Tibial nerve (tissue), 4 donors: ENCODE measurements at regions not wholly inside any gene's neighbourhood (a gene's known extent, or its start where the extent isn't known, plus 50 kb on each side); places are given as distances from the start of the nearest gene placed in this dataset. TPM values are rescaled to one million over a fixed set of nuclear protein-coding genes. Genes with fewer than 3 reads are reported as not detected.
A peak's percentile ranks its signal among the peaks of the same experiment; 100 is the strongest.

Experiments
- DNase-seq, 2 donors: peaks; one replicate each; pipeline ENCODE4 v3.0.0-alpha.2; 2019; ENCODE audit warnings: low spot score in 2 of 2
- H3K27ac ChIP-seq, 4 donors: fragments of 200-600 bp; sonication (generic) in 3 of 4; one replicate each; pipeline ENCODE4 v1.5.1; 2017 to 2019; ENCODE audit warnings: mild to moderate bottlenecking in 1 of 4
- H3K27me3 ChIP-seq, 2 donors: fragments of 200-600 bp; sonication (generic) in 1 of 2; one replicate each; pipeline versions ENCODE4 v1.5.1 to v1.6.0; 2017 to 2019
- H3K36me3 ChIP-seq, 3 donors: fragments of 200-600 bp; sonication (generic); one replicate each; pipeline ENCODE4 v1.5.1; 2018 to 2019
- H3K4me1 ChIP-seq, 4 donors: fragments of 200-600 bp; sonication (generic) in 3 of 4; one replicate each; pipeline ENCODE4 v1.5.1; 2017 to 2019
- H3K4me3 ChIP-seq, 4 donors: fragments of 200-600 bp; sonication (generic) in 3 of 4; one replicate each; pipeline ENCODE4 v1.5.1; 2017 to 2019; ENCODE audit warnings: mild to moderate bottlenecking in 1 of 4, moderate library complexity in 1 of 4
- H3K9me3 ChIP-seq, 4 donors: fragments of 200-600 bp; sonication (generic) in 3 of 4; one replicate each; pipeline ENCODE4 v1.5.1; 2017 to 2019
- EP300 ChIP-seq, 2 donors: sonication (generic); formaldehyde crosslinking; IDR thresholded peaks; one replicate each; pipeline ENCODE4 v1.6.1; 2017; ENCODE audit warnings: antibody characterized with exemption in 2 of 2, mild to moderate bottlenecking in 1 of 2
- POLR2A ChIP-seq, 2 donors: fragments of 450-650 bp; IDR thresholded peaks; one replicate each; pipeline ENCODE4 v1.6.1; 2017; ENCODE audit warnings: antibody characterized with exemption in 2 of 2, mild to moderate bottlenecking in 2 of 2, moderate library complexity in 2 of 2
- WGBS, 2 donors: methylation state at CpG; one replicate each; pipeline ENCODE4 v1.1.5; 2018; 5-methylcytosine and 5-hydroxymethylcytosine counted together
- small RNA-seq: library from RNA; depleted of rRNA; stranded (forward); fragments of <200 nt; gene quantifications from one replicate; pipeline ENCODE3, GENCODE V24; 2016
- TF ChIP-seq, protein P1 (sequence below), 5 experiments: fragments of 200-600 bp in 3 of 5; fragments of 450-650 bp in 2 of 5; sonication (generic) in 3 of 5; IDR thresholded peaks; one replicate each; pipeline ENCODE4 v1.5.1; 2016 to 2019; ENCODE audit warnings: antibody characterized with exemption in 5 of 5, mild to moderate bottlenecking in 3 of 5, moderate library complexity in 2 of 5

DNA sequence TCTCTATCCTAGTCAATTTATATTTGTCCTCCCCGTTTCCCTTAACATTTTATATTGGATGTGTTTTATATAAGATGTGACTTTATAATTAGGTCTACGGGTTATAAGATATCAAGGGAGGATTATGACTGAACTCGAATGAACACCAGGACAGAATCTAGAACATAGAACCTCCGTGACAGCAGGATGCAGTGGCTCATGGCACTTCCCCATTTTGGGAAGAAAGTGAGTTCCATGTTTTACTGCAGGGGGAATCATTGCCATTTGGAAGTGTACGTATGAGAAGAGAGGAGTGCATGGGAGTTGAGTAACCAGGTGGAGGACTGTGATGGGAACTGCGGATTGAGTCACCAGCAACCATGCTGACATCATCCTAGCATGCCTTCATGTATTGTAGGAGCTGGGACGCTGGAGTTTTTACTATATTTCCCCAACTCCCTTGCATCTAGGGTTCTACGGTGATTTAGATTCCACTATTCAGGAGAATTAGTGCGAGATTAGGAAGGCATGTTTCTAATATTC is 56.1 kb upstream of the FOXC1 start:
- Histone ChIP-seq H3K4me3 (no peak overlapping the region), H3K36me3 (peaks cover 0 to 4% (median 0%) of the 10 kb centered on the region in 3 donors), H3K9me3 (no peaks in the 10 kb centered on the region), H3K4me1 (peaks cover 0 to 9% (median 0%) of the 10 kb centered on the region in 4 donors), H3K27me3 (no peaks in the 10 kb centered on the region), H3K27ac (no peak overlapping the region)
- WGBS, 2 donors, result 90 to 93% methylated on average over 9 of the region's 9 CpGs
- TF ChIP-seq, protein P1, sequence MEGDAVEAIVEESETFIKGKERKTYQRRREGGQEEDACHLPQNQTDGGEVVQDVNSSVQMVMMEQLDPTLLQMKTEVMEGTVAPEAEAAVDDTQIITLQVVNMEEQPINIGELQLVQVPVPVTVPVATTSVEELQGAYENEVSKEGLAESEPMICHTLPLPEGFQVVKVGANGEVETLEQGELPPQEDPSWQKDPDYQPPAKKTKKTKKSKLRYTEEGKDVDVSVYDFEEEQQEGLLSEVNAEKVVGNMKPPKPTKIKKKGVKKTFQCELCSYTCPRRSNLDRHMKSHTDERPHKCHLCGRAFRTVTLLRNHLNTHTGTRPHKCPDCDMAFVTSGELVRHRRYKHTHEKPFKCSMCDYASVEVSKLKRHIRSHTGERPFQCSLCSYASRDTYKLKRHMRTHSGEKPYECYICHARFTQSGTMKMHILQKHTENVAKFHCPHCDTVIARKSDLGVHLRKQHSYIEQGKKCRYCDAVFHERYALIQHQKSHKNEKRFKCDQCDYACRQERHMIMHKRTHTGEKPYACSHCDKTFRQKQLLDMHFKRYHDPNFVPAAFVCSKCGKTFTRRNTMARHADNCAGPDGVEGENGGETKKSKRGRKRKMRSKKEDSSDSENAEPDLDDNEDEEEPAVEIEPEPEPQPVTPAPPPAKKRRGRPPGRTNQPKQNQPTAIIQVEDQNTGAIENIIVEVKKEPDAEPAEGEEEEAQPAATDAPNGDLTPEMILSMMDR (IDR thresholded peaks at IDR 0.05), result no peak
- no peak for DNase-seq

DNA sequence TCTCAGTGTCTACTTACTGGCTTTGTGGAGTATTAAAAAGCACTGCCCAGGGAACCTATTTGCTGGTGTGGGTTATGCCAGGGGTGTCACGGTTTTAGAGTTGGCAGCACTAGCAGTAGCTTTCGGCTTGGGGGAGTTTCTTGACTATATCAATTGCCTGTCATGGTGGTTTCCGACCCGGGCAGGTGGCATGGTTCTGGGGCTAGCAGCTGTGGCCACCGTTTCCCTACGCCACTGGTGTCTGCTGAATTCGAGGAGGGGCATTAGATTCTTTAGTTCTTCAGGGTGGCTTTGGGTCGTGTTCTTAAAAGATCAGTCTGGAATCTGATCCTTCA is 55.6 kb upstream of the FOXC1 start:
- 69 to 84% methylated on average over 8 of the region's 8 CpGs for WGBS, 2 donors
- H3K4me3 ChIP-seq, result peak overlapping the region; percentile 44 to 66 (median 51)
- peaks cover 0 to 9% (median 0%) of the 10 kb centered on the region in 4 donors for H3K4me1 ChIP-seq
- H3K36me3 ChIP-seq, result no peaks in the 10 kb centered on the region
- TF ChIP-seq, protein P1 (IDR thresholded peaks at IDR 0.05), result no peak
- TF ChIP-seq EP300 (IDR thresholded peaks at IDR 0.05) (no peak), POLR2A (IDR thresholded peaks at IDR 0.05) (no peak)
- H3K27ac ChIP-seq, result peak overlapping the region in 2 of 4 donors; percentile 71 to 83
- no peak for DNase-seq
- H3K9me3 ChIP-seq, result no peaks in the 10 kb centered on the region
- no peaks in the 10 kb centered on the region for H3K27me3 ChIP-seq

DNA sequence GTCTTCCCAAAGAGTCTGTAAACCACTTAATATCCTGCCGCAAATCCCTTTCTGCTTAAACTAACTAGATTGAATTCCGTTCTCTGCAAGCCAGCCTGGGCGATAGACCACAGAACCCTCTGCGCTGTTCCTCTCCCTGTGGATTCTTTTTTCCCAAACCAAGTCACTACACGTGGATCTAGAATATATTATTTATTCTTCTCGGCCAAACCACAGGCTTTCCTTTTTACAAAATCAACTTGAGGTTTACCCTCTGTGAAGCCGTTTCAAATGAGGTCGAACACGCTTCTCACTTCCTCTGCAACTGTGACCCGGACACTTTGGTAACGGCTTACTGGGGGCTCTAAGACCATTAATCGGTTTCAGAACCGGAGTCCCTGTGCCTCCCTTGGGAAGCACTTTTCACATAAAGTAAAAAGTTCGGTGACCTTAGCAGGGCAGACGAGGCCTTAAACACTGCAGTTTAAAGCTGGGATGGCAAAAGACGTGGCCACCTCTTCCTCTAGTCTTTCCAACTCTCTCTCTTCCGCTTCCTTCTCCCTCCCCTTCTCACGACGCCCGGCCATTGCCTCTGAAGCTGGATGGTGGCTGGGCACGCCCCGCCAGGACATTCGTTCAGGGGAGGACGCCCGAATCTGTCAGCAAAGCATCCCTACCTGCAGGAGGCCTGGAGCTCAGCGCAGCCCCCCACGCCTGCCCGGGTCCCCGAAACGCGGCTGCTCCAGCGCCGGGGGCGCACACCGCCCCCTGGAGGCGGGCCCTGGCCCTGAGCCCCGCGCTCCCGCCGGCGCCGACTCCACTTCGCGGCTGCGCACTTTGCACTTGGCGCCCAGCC is 55.0 kb upstream of the FOXC1 start:
- no peaks in the 10 kb centered on the region for H3K36me3 ChIP-seq
- no peaks in the 10 kb centered on the region for H3K9me3 ChIP-seq
- H3K27ac ChIP-seq, result peak overlapping the region; percentile 23 to 83 (median 67)
- WGBS, 2 donors, result 16 to 26% methylated on average over 30 to 46 of the region's 46 CpGs
- no peaks in the 10 kb centered on the region for H3K27me3 ChIP-seq
- H3K4me1 ChIP-seq, result peaks cover 0 to 9% (median 0%) of the 10 kb centered on the region in 4 donors
- TF ChIP-seq EP300 (IDR thresholded peaks at IDR 0.05), result peak in 1 of 2 donors; percentile 15
- TF ChIP-seq POLR2A (IDR thresholded peaks at IDR 0.05), result peak in 1 of 2 donors; percentile 26
- TF ChIP-seq, protein P1 (IDR thresholded peaks at IDR 0.05), result peak; percentile 72 to 95 (median 91)
- H3K4me3 ChIP-seq, result peak overlapping the region; percentile 44 to 66 (median 51)
- DNase-seq, result peak; percentile 63 to 75

DNA sequence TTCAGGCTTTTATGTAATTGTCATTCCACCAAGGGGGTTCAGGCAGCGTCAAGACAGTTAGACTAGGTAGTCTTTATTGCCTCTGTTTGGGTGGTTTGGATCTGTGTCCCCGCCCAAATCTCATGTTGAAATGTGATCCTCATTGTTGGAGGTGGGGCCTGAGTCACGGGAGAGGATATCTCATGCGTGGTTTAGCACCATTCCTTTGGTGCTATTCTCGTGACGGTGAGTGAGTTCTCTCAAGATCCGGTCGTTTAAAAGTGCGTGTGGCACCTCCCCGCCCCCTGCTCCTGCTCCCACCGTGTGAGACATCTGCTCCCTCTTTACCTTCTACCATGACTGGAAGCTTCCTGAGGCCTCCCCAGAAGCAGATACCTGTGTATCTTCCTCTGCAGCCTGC is 51.3 kb upstream of the FOXC1 start:
- no peaks in the 10 kb centered on the region for H3K9me3 ChIP-seq
- H3K36me3 ChIP-seq, result no peaks in the 10 kb centered on the region
- no peaks in the 10 kb centered on the region for H3K27me3 ChIP-seq
- no peak overlapping the region for H3K4me3 ChIP-seq
- peaks cover 0 to 9% (median 0%) of the 10 kb centered on the region in 4 donors for H3K4me1 ChIP-seq
- no peak for DNase-seq
- TF ChIP-seq, protein P1 (IDR thresholded peaks at IDR 0.05), result no peak
- TF ChIP-seq POLR2A (IDR thresholded peaks at IDR 0.05) (no peak), EP300 (IDR thresholded peaks at IDR 0.05) (no peak)
- H3K27ac ChIP-seq, result no peak overlapping the region
- WGBS, 2 donors, result 79 to 83% methylated on average over 11 of the region's 11 CpGs

Small RNAs in the stretch of these regions (small RNA-seq; reads per million reads assigned to genes)
- gene RN7SL352P, result not detected
